NCI-H524 treated with DMSO at 0.1 percent for 48 hours (cell line): ENCODE measurements at regions not wholly inside any gene's neighbourhood (a gene's known extent, or its start where the extent isn't known, plus 50 kb on each side); places are given as distances from the start of the nearest gene placed in this dataset.
A peak's percentile ranks its signal among the peaks of the same experiment; 100 is the strongest.

Experiments
- DNase-seq: peaks from one replicate; lab custom pipeline; 2025; lab: John Stamatoyannopoulos, UW

- DNase-seq = no peak
Measured at GRCh38 chr12:14256121-14256520, 109.4 kb upstream of the ATF7IP start.

GRCh38 chr12:14256555-14257169, 108.8 kb upstream of the ATF7IP start:
- DNase-seq = peak; percentile 20

GRCh38 chr12:14257303-14257733, 108.2 kb upstream of the ATF7IP start:
- DNase-seq = no peak

- DNase-seq = peak; percentile 99
Measured at GRCh38 chr12:14257734-14258574, 107.5 kb upstream of the ATF7IP start.

- no peak for DNase-seq
Measured at GRCh38 chr12:14258575-14258940, 106.9 kb upstream of the ATF7IP start.

GRCh38 chr12:14259481-14260010, 105.9 kb upstream of the ATF7IP start:
- DNase-seq = no peak

- no peak for DNase-seq
Measured at GRCh38 chr12:14260011-14260993, 105.2 kb upstream of the ATF7IP start.

GRCh38 chr12:14261096-14261495, 104.4 kb upstream of the ATF7IP start:
- no peak for DNase-seq

GRCh38 chr12:14261861-14262260, 103.6 kb upstream of the ATF7IP start:
- DNase-seq = no peak

GRCh38 chr12:14262771-14263511, 102.5 kb upstream of the ATF7IP start:
- DNase-seq = no peak

- no peak for DNase-seq
Measured at GRCh38 chr12:14263742-14264141, 101.7 kb upstream of the ATF7IP start.

GRCh38 chr12:14264316-14264715, 101.2 kb upstream of the ATF7IP start:
- DNase-seq = no peak

- DNase-seq = no peak
Measured at GRCh38 chr12:14264778-14265177, 100.7 kb upstream of the ATF7IP start.

- DNase-seq = no peak
Measured at GRCh38 chr12:14268120-14268515, 97.4 kb upstream of the ATF7IP start.

GRCh38 chr12:14270392-14270791, 95.1 kb upstream of the ATF7IP start:
- DNase-seq = no peak

GRCh38 chr12:14272956-14273912, 92.2 kb upstream of the ATF7IP start:
- DNase-seq = no peak

GRCh38 chr12:14273913-14274311, 91.6 kb upstream of the ATF7IP start:
- no peak for DNase-seq

- no peak for DNase-seq
Measured at GRCh38 chr12:14275111-14275510, 90.4 kb upstream of the ATF7IP start.

- no peak for DNase-seq
Measured at GRCh38 chr12:14275886-14276285, 89.6 kb upstream of the ATF7IP start.

GRCh38 chr12:14278294-14278953, 87.1 kb upstream of the ATF7IP start:
- DNase-seq = no peak
